Peyer's patch (tissue), 4 donors: ENCODE measurements at regions not wholly inside any gene's neighbourhood (a gene's known extent, or its start where the extent isn't known, plus 50 kb on each side); places are given as distances from the start of the nearest gene placed in this dataset.

Source experiments
- CTCF ChIP-seq, 6 experiments: fragments of 450-650 bp in 4 of 6; fragments of 200-600 bp in 2 of 6; sonication (generic) in 1 of 6; IDR thresholded peaks; one replicate each; pipeline ENCODE4 v1.5.1; 2017 to 2019; ENCODE audit warnings: antibody characterized with exemption in 6 of 6, mild to moderate bottlenecking in 3 of 6, moderate library complexity in 1 of 6
- POLR2A ChIP-seq, 2 donors: fragments of 450-650 bp; IDR thresholded peaks; one replicate each; pipeline ENCODE4 v1.5.1; 2017; ENCODE audit warnings: antibody characterized with exemption in 2 of 2, mild to moderate bottlenecking in 2 of 2, moderate library complexity in 2 of 2

DNA sequence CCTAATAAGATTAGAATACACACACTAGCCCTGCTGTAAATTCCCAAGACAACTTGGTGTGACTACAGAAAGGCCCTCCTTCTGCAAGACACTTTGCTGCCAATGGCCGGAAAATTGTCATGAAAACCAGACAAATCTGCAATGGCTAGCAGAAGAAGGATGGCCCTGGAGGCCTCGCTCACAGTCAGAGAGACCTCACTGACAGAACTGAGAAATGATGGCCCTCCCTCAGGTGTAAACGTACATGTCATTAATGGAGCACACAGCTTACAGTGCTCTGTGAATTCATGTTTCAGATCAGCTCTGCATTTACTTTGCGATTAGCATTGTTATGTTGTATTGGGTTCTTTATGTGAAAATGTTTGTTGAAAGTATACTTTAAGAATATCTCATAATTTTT is 202.9 kb upstream of the N4BP1 start:
- TF ChIP-seq CTCF (IDR thresholded peaks at IDR 0.05) (no peak), POLR2A (IDR thresholded peaks at IDR 0.05) (no peak)
